ENCODE measurements at regions not wholly inside any gene's neighbourhood (a gene's known extent, or its start where the extent isn't known, plus 50 kb on each side); places are given as distances from the start of the nearest gene placed in this dataset.

GRCh38 chr16:73321853-73322252 lies 273.9 kb upstream of the ZFHX3 start:
- TF ChIP-seq POLR2A (IDR thresholded peaks at IDR 0.05): no peak
- TF ChIP-seq CTCF (IDR thresholded peaks at IDR 0.05): no peak
